SK-N-SH treated with all-trans-retinoic acid at 6 μM for 48 hours (cell line): ENCODE measurements at regions not wholly inside any gene's neighbourhood (a gene's known extent, or its start where the extent isn't known, plus 50 kb on each side); places are given as distances from the start of the nearest gene placed in this dataset.

Experiments used
- ATAC-seq: fragments of 200-7000 bp; cut with Tn5 transposase; 3 replicates; pipeline ENCODE4 v1.9.1; 2020; ENCODE audit warnings: mild to moderate bottlenecking, moderate library complexity
- ARNTL ChIP-seq: fragments of 450-650 bp; formaldehyde crosslinking; IDR thresholded peaks from 2 replicates; pipeline ENCODE4 v1.5.0; 2020; ENCODE audit warnings: low read depth, mild to moderate bottlenecking, moderate library complexity, borderline replicate concordance
- BACH2 ChIP-seq: fragments of 250-450 bp; sonication (Bioruptor Pico); IDR thresholded peaks from 2 replicates; pipeline ENCODE4 v1.9.0; 2021; ENCODE audit warnings: mild to moderate bottlenecking, borderline replicate concordance
- CSDC2 ChIP-seq: fragments of 250-450 bp; sonication (Bioruptor Pico); IDR thresholded peaks from 2 replicates; pipeline ENCODE4 v1.5.0; 2020; ENCODE audit warnings: mild to moderate bottlenecking, moderate library complexity
- ESRRG ChIP-seq: fragments of 250-450 bp; sonication (Bioruptor Pico); IDR thresholded peaks from 2 replicates; pipeline ENCODE4 v1.6.1; 2021; ENCODE audit warnings: mild to moderate bottlenecking
- ISL1 ChIP-seq: fragments of 250-450 bp; sonication (Bioruptor Pico); IDR thresholded peaks from 2 replicates; pipeline ENCODE4 v2.1.2; 2022; ENCODE audit warnings: mild to moderate bottlenecking, moderate library complexity
- OSR1 ChIP-seq: fragments of 250-450 bp; sonication (Bioruptor Pico); IDR thresholded peaks from 2 replicates; pipeline ENCODE4 v1.8.0; 2022; ENCODE audit warnings: moderate library complexity, mild to moderate bottlenecking, inconsistent platforms
- PPARA ChIP-seq: fragments of 250-450 bp; sonication (Bioruptor Pico); IDR thresholded peaks from 2 replicates; pipeline ENCODE4 v1.5.0; 2020; ENCODE audit warnings: mild to moderate bottlenecking, borderline replicate concordance
- RARB ChIP-seq: fragments of 250-450 bp; sonication (Bioruptor Pico); IDR thresholded peaks from 2 replicates; pipeline ENCODE4 v1.8.0; 2021; ENCODE audit warnings: mild to moderate bottlenecking, moderate library complexity
- SNAI2 ChIP-seq: fragments of 250-450 bp; sonication (Bioruptor Pico); IDR thresholded peaks from 2 replicates; pipeline ENCODE4 v1.5.0; 2020; ENCODE audit warnings: mild to moderate bottlenecking, moderate library complexity
- TOX ChIP-seq: fragments of 250-450 bp; sonication (Bioruptor Pico); IDR thresholded peaks from 2 replicates; pipeline ENCODE4 v1.8.0; 2021; ENCODE audit warnings: mild to moderate bottlenecking, moderate library complexity, borderline replicate concordance
- ZFP3 ChIP-seq: fragments of 250-450 bp; sonication (Bioruptor Pico); IDR thresholded peaks from 2 replicates; pipeline ENCODE4 v1.5.0; 2020; ENCODE audit warnings: mild to moderate bottlenecking, moderate library complexity
- ZNF565 ChIP-seq: fragments of 450-650 bp; formaldehyde crosslinking; conservative IDR thresholded peaks from 2 replicates; pipeline ENCODE4 v1.5.0; 2020; ENCODE audit warnings: low read depth, mild to moderate bottlenecking, moderate library complexity
- ZNF70 ChIP-seq: fragments of 450-650 bp; formaldehyde crosslinking; IDR thresholded peaks from 2 replicates; pipeline ENCODE4 v1.5.0; 2020; ENCODE audit warnings: mild to moderate bottlenecking, moderate library complexity
- ZNF8 ChIP-seq: fragments of 450-650 bp; formaldehyde crosslinking; IDR thresholded peaks from 2 replicates; pipeline ENCODE4 v1.5.0; 2020; ENCODE audit warnings: mild to moderate bottlenecking, moderate library complexity
- TF ChIP-seq, protein P1 (sequence below): fragments of 250-450 bp; sonication (Bioruptor Pico); IDR thresholded peaks from 2 replicates; pipeline ENCODE4 v1.8.0; 2020; ENCODE audit warnings: mild to moderate bottlenecking, moderate library complexity, borderline replicate concordance
- TF ChIP-seq, protein P2 (sequence below): fragments of 250-450 bp; sonication (Bioruptor Pico); IDR thresholded peaks from 2 replicates; pipeline ENCODE4 v1.5.1; 2020; ENCODE audit warnings: low read depth, mild to moderate bottlenecking, moderate library complexity
- TF ChIP-seq, protein P3 (sequence below): fragments of 250-450 bp; sonication (Bioruptor Pico); IDR thresholded peaks from 2 replicates; pipeline ENCODE4 v1.5.1; 2021; ENCODE audit warnings: mild to moderate bottlenecking, moderate library complexity
- TF ChIP-seq, protein P4 (sequence below): fragments of 250-450 bp; sonication (Bioruptor Pico); IDR thresholded peaks from 2 replicates; pipeline ENCODE4 v1.5.0; 2020; ENCODE audit warnings: mild to moderate bottlenecking, moderate library complexity
- TF ChIP-seq, protein P5 (sequence below): fragments of 250-450 bp; sonication (Bioruptor Pico); IDR thresholded peaks from 2 replicates; pipeline ENCODE4 v1.8.0; 2021; ENCODE audit warnings: low read depth, mild to moderate bottlenecking, moderate library complexity, borderline replicate concordance

DNA sequence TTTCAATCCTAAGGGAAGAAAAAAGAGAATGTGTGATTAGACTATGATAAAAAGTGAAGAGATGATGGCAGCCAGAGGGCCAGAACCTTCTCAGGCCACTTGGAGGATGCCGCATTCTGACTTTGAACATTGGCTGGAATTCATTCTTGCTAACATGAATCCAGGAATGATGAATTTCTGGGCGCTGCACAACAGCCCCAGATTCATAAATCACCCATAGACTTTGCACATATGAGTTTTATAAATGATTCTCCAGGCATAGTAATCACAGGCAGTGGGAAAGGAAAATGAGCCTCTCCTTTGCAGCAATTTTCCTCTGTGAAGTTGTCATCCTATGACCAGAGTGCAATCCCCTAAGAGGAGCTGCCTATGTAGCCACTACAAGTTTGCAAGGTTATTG, 555.4 kb downstream of the KCTD12 start:
- ATAC-seq = no peak
- no peak for TF ChIP-seq OSR1 (CRISPR knock-in tag)
- TF ChIP-seq, protein P1, sequence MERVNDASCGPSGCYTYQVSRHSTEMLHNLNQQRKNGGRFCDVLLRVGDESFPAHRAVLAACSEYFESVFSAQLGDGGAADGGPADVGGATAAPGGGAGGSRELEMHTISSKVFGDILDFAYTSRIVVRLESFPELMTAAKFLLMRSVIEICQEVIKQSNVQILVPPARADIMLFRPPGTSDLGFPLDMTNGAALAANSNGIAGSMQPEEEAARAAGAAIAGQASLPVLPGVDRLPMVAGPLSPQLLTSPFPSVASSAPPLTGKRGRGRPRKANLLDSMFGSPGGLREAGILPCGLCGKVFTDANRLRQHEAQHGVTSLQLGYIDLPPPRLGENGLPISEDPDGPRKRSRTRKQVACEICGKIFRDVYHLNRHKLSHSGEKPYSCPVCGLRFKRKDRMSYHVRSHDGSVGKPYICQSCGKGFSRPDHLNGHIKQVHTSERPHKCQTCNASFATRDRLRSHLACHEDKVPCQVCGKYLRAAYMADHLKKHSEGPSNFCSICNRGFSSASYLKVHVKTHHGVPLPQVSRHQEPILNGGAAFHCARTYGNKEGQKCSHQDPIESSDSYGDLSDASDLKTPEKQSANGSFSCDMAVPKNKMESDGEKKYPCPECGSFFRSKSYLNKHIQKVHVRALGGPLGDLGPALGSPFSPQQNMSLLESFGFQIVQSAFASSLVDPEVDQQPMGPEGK = no peak
- TF ChIP-seq RARB (CRISPR knock-in tag) = no peak
- TF ChIP-seq, protein P2, sequence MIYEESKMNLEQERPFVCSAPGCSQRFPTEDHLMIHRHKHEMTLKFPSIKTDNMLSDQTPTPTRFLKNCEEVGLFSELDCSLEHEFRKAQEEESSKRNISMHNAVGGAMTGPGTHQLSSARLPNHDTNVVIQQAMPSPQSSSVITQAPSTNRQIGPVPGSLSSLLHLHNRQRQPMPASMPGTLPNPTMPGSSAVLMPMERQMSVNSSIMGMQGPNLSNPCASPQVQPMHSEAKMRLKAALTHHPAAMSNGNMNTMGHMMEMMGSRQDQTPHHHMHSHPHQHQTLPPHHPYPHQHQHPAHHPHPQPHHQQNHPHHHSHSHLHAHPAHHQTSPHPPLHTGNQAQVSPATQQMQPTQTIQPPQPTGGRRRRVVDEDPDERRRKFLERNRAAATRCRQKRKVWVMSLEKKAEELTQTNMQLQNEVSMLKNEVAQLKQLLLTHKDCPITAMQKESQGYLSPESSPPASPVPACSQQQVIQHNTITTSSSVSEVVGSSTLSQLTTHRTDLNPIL (CRISPR knock-in tag) = no peak
- TF ChIP-seq, protein P3, sequence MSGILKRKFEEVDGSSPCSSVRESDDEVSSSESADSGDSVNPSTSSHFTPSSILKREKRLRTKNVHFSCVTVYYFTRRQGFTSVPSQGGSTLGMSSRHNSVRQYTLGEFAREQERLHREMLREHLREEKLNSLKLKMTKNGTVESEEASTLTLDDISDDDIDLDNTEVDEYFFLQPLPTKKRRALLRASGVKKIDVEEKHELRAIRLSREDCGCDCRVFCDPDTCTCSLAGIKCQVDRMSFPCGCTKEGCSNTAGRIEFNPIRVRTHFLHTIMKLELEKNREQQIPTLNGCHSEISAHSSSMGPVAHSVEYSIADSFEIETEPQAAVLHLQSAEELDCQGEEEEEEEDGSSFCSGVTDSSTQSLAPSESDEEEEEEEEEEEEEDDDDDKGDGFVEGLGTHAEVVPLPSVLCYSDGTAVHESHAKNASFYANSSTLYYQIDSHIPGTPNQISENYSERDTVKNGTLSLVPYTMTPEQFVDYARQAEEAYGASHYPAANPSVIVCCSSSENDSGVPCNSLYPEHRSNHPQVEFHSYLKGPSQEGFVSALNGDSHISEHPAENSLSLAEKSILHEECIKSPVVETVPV (CRISPR knock-in tag) = no peak
- no peak for TF ChIP-seq ESRRG (CRISPR knock-in tag)
- TF ChIP-seq, protein P4, sequence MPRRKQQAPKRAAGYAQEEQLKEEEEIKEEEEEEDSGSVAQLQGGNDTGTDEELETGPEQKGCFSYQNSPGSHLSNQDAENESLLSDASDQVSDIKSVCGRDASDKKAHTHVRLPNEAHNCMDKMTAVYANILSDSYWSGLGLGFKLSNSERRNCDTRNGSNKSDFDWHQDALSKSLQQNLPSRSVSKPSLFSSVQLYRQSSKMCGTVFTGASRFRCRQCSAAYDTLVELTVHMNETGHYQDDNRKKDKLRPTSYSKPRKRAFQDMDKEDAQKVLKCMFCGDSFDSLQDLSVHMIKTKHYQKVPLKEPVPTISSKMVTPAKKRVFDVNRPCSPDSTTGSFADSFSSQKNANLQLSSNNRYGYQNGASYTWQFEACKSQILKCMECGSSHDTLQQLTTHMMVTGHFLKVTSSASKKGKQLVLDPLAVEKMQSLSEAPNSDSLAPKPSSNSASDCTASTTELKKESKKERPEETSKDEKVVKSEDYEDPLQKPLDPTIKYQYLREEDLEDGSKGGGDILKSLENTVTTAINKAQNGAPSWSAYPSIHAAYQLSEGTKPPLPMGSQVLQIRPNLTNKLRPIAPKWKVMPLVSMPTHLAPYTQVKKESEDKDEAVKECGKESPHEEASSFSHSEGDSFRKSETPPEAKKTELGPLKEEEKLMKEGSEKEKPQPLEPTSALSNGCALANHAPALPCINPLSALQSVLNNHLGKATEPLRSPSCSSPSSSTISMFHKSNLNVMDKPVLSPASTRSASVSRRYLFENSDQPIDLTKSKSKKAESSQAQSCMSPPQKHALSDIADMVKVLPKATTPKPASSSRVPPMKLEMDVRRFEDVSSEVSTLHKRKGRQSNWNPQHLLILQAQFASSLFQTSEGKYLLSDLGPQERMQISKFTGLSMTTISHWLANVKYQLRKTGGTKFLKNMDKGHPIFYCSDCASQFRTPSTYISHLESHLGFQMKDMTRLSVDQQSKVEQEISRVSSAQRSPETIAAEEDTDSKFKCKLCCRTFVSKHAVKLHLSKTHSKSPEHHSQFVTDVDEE (CRISPR knock-in tag) = no peak
- TF ChIP-seq TOX (CRISPR knock-in tag) = no peak
- TF ChIP-seq, protein P5, sequence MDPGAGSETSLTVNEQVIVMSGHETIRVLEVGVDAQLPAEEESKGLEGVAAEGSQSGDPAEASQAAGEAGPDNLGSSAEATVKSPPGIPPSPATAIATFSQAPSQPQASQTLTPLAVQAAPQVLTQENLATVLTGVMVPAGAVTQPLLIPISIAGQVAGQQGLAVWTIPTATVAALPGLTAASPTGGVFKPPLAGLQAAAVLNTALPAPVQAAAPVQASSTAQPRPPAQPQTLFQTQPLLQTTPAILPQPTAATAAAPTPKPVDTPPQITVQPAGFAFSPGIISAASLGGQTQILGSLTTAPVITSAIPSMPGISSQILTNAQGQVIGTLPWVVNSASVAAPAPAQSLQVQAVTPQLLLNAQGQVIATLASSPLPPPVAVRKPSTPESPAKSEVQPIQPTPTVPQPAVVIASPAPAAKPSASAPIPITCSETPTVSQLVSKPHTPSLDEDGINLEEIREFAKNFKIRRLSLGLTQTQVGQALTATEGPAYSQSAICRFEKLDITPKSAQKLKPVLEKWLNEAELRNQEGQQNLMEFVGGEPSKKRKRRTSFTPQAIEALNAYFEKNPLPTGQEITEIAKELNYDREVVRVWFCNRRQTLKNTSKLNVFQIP (CRISPR knock-in tag) = no peak
- TF ChIP-seq ARNTL (CRISPR knock-in tag) = no peak
- TF ChIP-seq ISL1 = no peak

DNA sequence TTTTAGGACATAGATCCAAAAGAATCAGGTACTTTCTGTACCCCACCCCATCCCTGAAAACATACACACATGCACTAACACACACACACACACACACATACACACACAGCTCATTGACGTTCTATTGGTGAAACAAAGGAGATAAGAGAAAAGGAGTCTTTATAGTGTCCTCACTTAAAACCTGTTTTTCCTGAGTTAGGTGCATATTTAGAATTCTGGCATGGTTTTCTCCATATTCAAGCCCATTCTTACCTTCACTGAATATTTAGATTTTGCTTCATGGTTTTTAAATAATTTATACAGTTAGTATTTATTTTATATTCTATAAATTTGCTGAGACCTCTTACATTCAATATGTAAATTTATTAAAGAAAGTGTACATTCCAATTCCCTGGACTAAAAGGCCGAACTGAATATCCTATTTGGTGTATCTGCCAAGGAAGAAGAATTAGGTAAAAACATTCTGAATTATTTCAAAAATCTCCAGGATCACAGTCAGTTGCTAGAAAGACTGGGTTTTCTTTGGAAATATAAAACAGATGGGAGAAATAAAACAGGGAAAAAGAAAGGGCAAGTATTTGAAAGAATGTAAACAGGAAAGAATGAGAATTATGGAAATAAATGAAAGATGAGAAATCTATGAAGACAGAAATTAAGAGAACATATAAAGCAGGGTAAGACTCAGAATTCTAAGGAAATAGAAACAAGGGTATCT, 556.2 kb downstream of the KCTD12 start:
- TF ChIP-seq ZNF565 (CRISPR knock-in tag) (no peak), ZNF8 (CRISPR knock-in tag) (no peak), TOX (CRISPR knock-in tag) (no peak), ZNF70 (CRISPR knock-in tag) (no peak), SNAI2 (CRISPR knock-in tag) (no peak), CSDC2 (CRISPR knock-in tag) (no peak)
- TF ChIP-seq, protein P3 (CRISPR knock-in tag) = no peak
- ATAC-seq = no peak

DNA sequence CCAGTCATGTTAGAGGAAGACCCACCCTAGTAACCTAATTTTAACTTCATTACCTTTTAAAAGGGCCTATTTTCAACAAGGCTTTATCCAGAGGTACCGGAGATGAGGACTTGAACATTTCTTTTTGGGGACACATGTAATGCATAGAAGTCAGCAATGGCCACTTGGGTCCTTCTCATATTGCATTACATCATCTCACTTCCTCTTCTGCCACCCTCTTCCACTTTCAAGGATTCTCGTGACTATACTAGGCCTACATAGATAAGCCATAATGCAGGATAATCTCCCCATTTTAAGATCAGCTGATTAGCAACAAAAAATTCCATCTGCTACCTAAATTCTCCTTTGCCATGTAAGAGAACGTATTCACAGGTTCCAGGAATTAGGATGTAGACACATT, 557.2 kb downstream of the KCTD12 start:
- no peak for ATAC-seq
- TF ChIP-seq, protein P2 (CRISPR knock-in tag) = no peak
- TF ChIP-seq, protein P1 = no peak
- TF ChIP-seq ZNF70 (CRISPR knock-in tag) (no peak), TOX (CRISPR knock-in tag) (no peak), CSDC2 (CRISPR knock-in tag) (no peak), RARB (CRISPR knock-in tag) (no peak), PPARA (CRISPR knock-in tag) (no peak), OSR1 (CRISPR knock-in tag) (no peak), ARNTL (CRISPR knock-in tag) (no peak), SNAI2 (CRISPR knock-in tag) (no peak), ZFP3 (CRISPR knock-in tag) (no peak), BACH2 (CRISPR knock-in tag) (no peak)
- TF ChIP-seq, protein P3 (CRISPR knock-in tag) = no peak
